PFSK-1 (cell line): ENCODE measurements at regions not wholly inside any gene's neighbourhood (a gene's known extent, or its start where the extent isn't known, plus 50 kb on each side); places are given as distances from the start of the nearest gene placed in this dataset.

Source experiments
- POLR2AphosphoS5 ChIP-seq: IDR thresholded peaks from 2 replicates; pipeline ENCODE4 v1.6.1; 2012; ENCODE audit warnings: low read depth, mild to moderate bottlenecking, control low read depth, low read length, moderate library complexity
- REST ChIP-seq, 2 experiments: IDR thresholded peaks; 2 replicates each; pipeline versions ENCODE4 v1.6.1 to v1.8.0; 2011 to 2012; ENCODE audit warnings: low read depth in 2 of 2, low read length in 2 of 2, control low read depth in 1 of 2, inconsistent platforms in 1 of 2, mild to moderate bottlenecking in 1 of 2, moderate library complexity in 1 of 2; ENCODE audit not compliant: insufficient read depth in 1 of 2
- SIN3A ChIP-seq: IDR thresholded peaks from 2 replicates; pipeline ENCODE4 v1.6.1; 2012; ENCODE audit warnings: mild to moderate bottlenecking, low read length, moderate library complexity, borderline replicate concordance; ENCODE audit not compliant: insufficient read depth
- TAF1 ChIP-seq: IDR thresholded peaks from 2 replicates; pipeline ENCODE4 v1.6.1; 2012; ENCODE audit warnings: low read length, control low read depth, borderline replicate concordance; ENCODE audit not compliant: insufficient read depth

GRCh38 chr11:120040151-120040840, 97.6 kb downstream of the TRIM29 start:
- TF ChIP-seq POLR2AphosphoS5 (no peak), REST (IDR thresholded peaks at IDR 0.05; ENCODE audit: insufficient read depth in 1 of 2, low read depth in 2 of 2, low read length in 2 of 2) (no peak), SIN3A (no peak), TAF1 (no peak)
